CD8-positive, alpha-beta memory T cell (primary cell): ENCODE measurements at regions not wholly inside any gene's neighbourhood (a gene's known extent, or its start where the extent isn't known, plus 50 kb on each side); places are given as distances from the start of the nearest gene placed in this dataset.
"Not testable (repeated sequence)": the region's sequence is repeated elsewhere in the genome, so short reads cannot be mapped to it uniquely, and the experiment has no call there.

ENCODE experiments used
- CTCF ChIA-PET: fragments of 350-600 bp; sonication (Branson Sonifier 250); formaldehyde crosslinking; loops from one replicate; lab custom pipeline; 2021; ENCODE audit warnings: antibody characterized with exemption; lab: Charles Lee
- POLR2A ChIA-PET: fragments of 350-600 bp; sonication (Branson Sonifier 250); formaldehyde crosslinking; loops from one replicate; lab custom pipeline; 2021; ENCODE audit warnings: antibody characterized with exemption; lab: Charles Lee
- DNase-seq, 5 donors: peaks; one replicate each; pipeline versions ENCODE4 v3.0.0 to v3.0.0-alpha.2; 2020 to 2022; ENCODE audit warnings: mixed read lengths in 1 of 5
- H3K27ac ChIP-seq: one replicate; pipeline ENCODE4 v1.7.0; 2013; ENCODE audit warnings: low read depth, mild to moderate bottlenecking, low read length, moderate library complexity
- H3K27me3 ChIP-seq: 2 replicates; pipeline ENCODE4 v1.7.0; 2013; ENCODE audit warnings: low read length, mild to moderate bottlenecking; ENCODE audit not compliant: insufficient read depth, poor library complexity, severe bottlenecking
- H3K36me3 ChIP-seq: 2 replicates; pipeline ENCODE4 v1.7.0; 2013; ENCODE audit warnings: mild to moderate bottlenecking, low read length, moderate library complexity; ENCODE audit not compliant: insufficient read depth
- H3K4me1 ChIP-seq: 2 replicates; pipeline ENCODE4 v1.7.0; 2013; ENCODE audit warnings: mild to moderate bottlenecking, low read length, moderate library complexity; ENCODE audit not compliant: insufficient read depth
- H3K4me3 ChIP-seq: 2 replicates; pipeline ENCODE4 v1.7.0; 2013; ENCODE audit warnings: mild to moderate bottlenecking, low read length
- H3K9me3 ChIP-seq: 2 replicates; pipeline ENCODE4 v1.7.0; 2013; ENCODE audit warnings: mild to moderate bottlenecking, low read length
- H3K27ac Mint-ChIP-seq, 8 donors: one replicate each; pipeline ENCODE4 v1.8.0; 2020 to 2021; ENCODE audit warnings: mixed read lengths in 8 of 8, mild to moderate bottlenecking in 6 of 8, inconsistent platforms in 3 of 8, moderate library complexity in 3 of 8
- H3K27me3 Mint-ChIP-seq, 2 donors: one replicate each; pipeline ENCODE4 v1.8.0; 2020 to 2021; ENCODE audit warnings: mixed read lengths in 2 of 2, mild to moderate bottlenecking in 1 of 2, moderate library complexity in 1 of 2
- H3K36me3 Mint-ChIP-seq, 3 donors: one replicate each; pipeline ENCODE4 v1.8.0; 2020 to 2021; ENCODE audit warnings: mixed read lengths in 3 of 3, inconsistent platforms in 1 of 3, mild to moderate bottlenecking in 1 of 3
- H3K4me1 Mint-ChIP-seq, 3 donors: one replicate each; pipeline ENCODE4 v1.8.0; 2020 to 2021; ENCODE audit warnings: mixed read lengths in 3 of 3, inconsistent platforms in 1 of 3, mild to moderate bottlenecking in 1 of 3
- H3K4me3 Mint-ChIP-seq, 7 donors: one replicate each; pipeline ENCODE4 v1.8.0; 2020 to 2021; ENCODE audit warnings: mixed read lengths in 7 of 7, mild to moderate bottlenecking in 6 of 7, moderate library complexity in 4 of 7, inconsistent platforms in 2 of 7
- H3K9me3 Mint-ChIP-seq, 5 donors: one replicate each; pipeline ENCODE4 v1.8.0; 2020 to 2022; ENCODE audit warnings: mixed read lengths in 5 of 5, mild to moderate bottlenecking in 3 of 5, moderate library complexity in 2 of 5, inconsistent platforms in 1 of 5

- H3K4me1 ChIP-seq, H3K9me3 ChIP-seq, H3K27ac ChIP-seq, H3K27ac Mint-ChIP-seq, H3K36me3 Mint-ChIP-seq, H3K4me1 Mint-ChIP-seq, H3K36me3 ChIP-seq, H3K27me3 ChIP-seq, POLR2A ChIA-PET, CTCF ChIA-PET, H3K4me3 ChIP-seq, H3K27me3 Mint-ChIP-seq, DNase-seq, H3K4me3 Mint-ChIP-seq: not testable (repeated sequence)
- H3K9me3 Mint-ChIP-seq, result peaks cover 2 to 28% (median 10%) of the 10 kb centered on the region in 5 donors
Measured at GRCh38 chr6:67767046-67767822, 867.8 kb upstream of the ADGRB3 start.

GRCh38 chr6:67766057-67766456 is 869.0 kb upstream of the ADGRB3 start:
- peaks cover 2 to 26% (median 7%) of the 10 kb centered on the region in 5 donors for H3K9me3 Mint-ChIP-seq
- no peaks in the 10 kb centered on the region for H3K27me3 Mint-ChIP-seq
- no peak for DNase-seq
- Histone ChIP-seq H3K36me3 (no peaks in the 10 kb centered on the region), H3K27ac (no peak overlapping the region), H3K27me3 (no peaks in the 10 kb centered on the region), H3K4me1 (no peaks in the 10 kb centered on the region), H3K4me3 (no peak overlapping the region), H3K9me3 (no peaks in the 10 kb centered on the region)
- no peak overlapping the region for H3K4me3 Mint-ChIP-seq
- POLR2A ChIA-PET, result no interaction called here
- no peak overlapping the region for H3K27ac Mint-ChIP-seq
- CTCF ChIA-PET, result no interaction called here
- H3K4me1 Mint-ChIP-seq, result no peaks in the 10 kb centered on the region
- H3K36me3 Mint-ChIP-seq, result no peaks in the 10 kb centered on the region

- Mint-ChIP-seq H3K27ac (no peak overlapping the region), H3K36me3 (no peaks in the 10 kb centered on the region), H3K4me3 (no peak overlapping the region), H3K27me3 (no peaks in the 10 kb centered on the region), H3K9me3 (peaks cover 0 to 11% (median 7%) of the 10 kb centered on the region in 5 donors), H3K4me1 (no peaks in the 10 kb centered on the region)
- no peak for DNase-seq
- no peaks in the 10 kb centered on the region for H3K27me3 ChIP-seq
- no peaks in the 10 kb centered on the region for H3K36me3 ChIP-seq
- no peaks in the 10 kb centered on the region for H3K4me1 ChIP-seq
- H3K9me3 ChIP-seq, result no peaks in the 10 kb centered on the region
- H3K4me3 ChIP-seq, result no peak overlapping the region
- ChIA-PET POLR2A (no interaction called here), CTCF (no interaction called here)
- no peak overlapping the region for H3K27ac ChIP-seq
Measured at GRCh38 chr6:67759001-67759400, 876.1 kb upstream of the ADGRB3 start.

GRCh38 chr6:67757465-67758033 is 877.5 kb upstream of the ADGRB3 start:
- Histone ChIP-seq H3K9me3 (no peaks in the 10 kb centered on the region), H3K4me1 (no peaks in the 10 kb centered on the region), H3K4me3 (no peak overlapping the region), H3K27me3 (no peaks in the 10 kb centered on the region), H3K27ac (no peak overlapping the region), H3K36me3 (no peaks in the 10 kb centered on the region)
- Mint-ChIP-seq H3K27ac (no peak overlapping the region), H3K4me1 (no peaks in the 10 kb centered on the region), H3K9me3 (peaks cover 0 to 13% (median 11%) of the 10 kb centered on the region in 5 donors), H3K4me3 (no peak overlapping the region), H3K36me3 (no peaks in the 10 kb centered on the region), H3K27me3 (no peaks in the 10 kb centered on the region)
- no peak for DNase-seq
- ChIA-PET POLR2A (no interaction called here), CTCF (no interaction called here)

GRCh38 chr6:67748521-67748920 is 886.6 kb upstream of the ADGRB3 start:
- H3K27ac ChIP-seq, result no peak overlapping the region
- H3K4me3 ChIP-seq, result no peak overlapping the region
- Mint-ChIP-seq H3K4me3 (no peak overlapping the region), H3K27me3 (no peaks in the 10 kb centered on the region), H3K9me3 (peaks cover 0 to 20% (median 5%) of the 10 kb centered on the region in 5 donors), H3K4me1 (no peaks in the 10 kb centered on the region), H3K27ac (no peak overlapping the region), H3K36me3 (no peaks in the 10 kb centered on the region)
- H3K27me3 ChIP-seq, result no peaks in the 10 kb centered on the region
- H3K4me1 ChIP-seq, result no peaks in the 10 kb centered on the region
- DNase-seq, result no peak
- ChIA-PET CTCF (no interaction called here), POLR2A (no interaction called here)
- H3K36me3 ChIP-seq, result no peaks in the 10 kb centered on the region
- no peaks in the 10 kb centered on the region for H3K9me3 ChIP-seq

- H3K4me3 ChIP-seq, result no peak overlapping the region
- CTCF ChIA-PET, result no interaction called here
- H3K27ac ChIP-seq, result no peak overlapping the region
- Mint-ChIP-seq H3K27ac (no peak overlapping the region), H3K4me3 (no peak overlapping the region), H3K27me3 (no peaks in the 10 kb centered on the region), H3K36me3 (no peaks in the 10 kb centered on the region), H3K9me3 (peaks cover 7 to 30% (median 14%) of the 10 kb centered on the region in 5 donors), H3K4me1 (no peaks in the 10 kb centered on the region)
- no peaks in the 10 kb centered on the region for H3K9me3 ChIP-seq
- no peaks in the 10 kb centered on the region for H3K36me3 ChIP-seq
- H3K27me3 ChIP-seq, result no peaks in the 10 kb centered on the region
- DNase-seq, result no peak
- no peaks in the 10 kb centered on the region for H3K4me1 ChIP-seq
- POLR2A ChIA-PET, result no interaction called here
Measured at GRCh38 chr6:67736816-67737215, 898.3 kb upstream of the ADGRB3 start.

GRCh38 chr6:67736161-67736560 is 898.9 kb upstream of the ADGRB3 start:
- no peaks in the 10 kb centered on the region for H3K36me3 Mint-ChIP-seq
- no peak overlapping the region for H3K27ac Mint-ChIP-seq
- Histone ChIP-seq H3K36me3 (no peaks in the 10 kb centered on the region), H3K9me3 (no peaks in the 10 kb centered on the region), H3K4me1 (no peaks in the 10 kb centered on the region), H3K27ac (no peak overlapping the region), H3K4me3 (no peak overlapping the region), H3K27me3 (no peaks in the 10 kb centered on the region)
- no peaks in the 10 kb centered on the region for H3K27me3 Mint-ChIP-seq
- no peaks in the 10 kb centered on the region for H3K4me1 Mint-ChIP-seq
- ChIA-PET CTCF (no interaction called here), POLR2A (no interaction called here)
- DNase-seq, result no peak
- peaks cover 9 to 33% (median 16%) of the 10 kb centered on the region in 5 donors for H3K9me3 Mint-ChIP-seq
- H3K4me3 Mint-ChIP-seq, result no peak overlapping the region

GRCh38 chr6:67735623-67736022 is 899.5 kb upstream of the ADGRB3 start:
- H3K4me3 ChIP-seq, result no peak overlapping the region
- no peak for DNase-seq
- Mint-ChIP-seq H3K27ac (no peak overlapping the region), H3K27me3 (no peaks in the 10 kb centered on the region), H3K36me3 (no peaks in the 10 kb centered on the region), H3K4me3 (no peak overlapping the region), H3K9me3 (peaks cover 9 to 31% (median 17%) of the 10 kb centered on the region in 5 donors), H3K4me1 (no peaks in the 10 kb centered on the region)
- CTCF ChIA-PET, result no interaction called here
- H3K9me3 ChIP-seq, result no peaks in the 10 kb centered on the region
- no peaks in the 10 kb centered on the region for H3K36me3 ChIP-seq
- POLR2A ChIA-PET, result no interaction called here
- H3K27ac ChIP-seq, result no peak overlapping the region
- H3K4me1 ChIP-seq, result no peaks in the 10 kb centered on the region
- H3K27me3 ChIP-seq, result no peaks in the 10 kb centered on the region
